AG08396 (cell line): ENCODE measurements at regions not wholly inside any gene's neighbourhood (a gene's known extent, or its start where the extent isn't known, plus 50 kb on each side); places are given as distances from the start of the nearest gene placed in this dataset.
"Not testable (repeated sequence)": the region's sequence is repeated elsewhere in the genome, so short reads cannot be mapped to it uniquely, and the experiment has no call there.

Source experiments
- DNase-seq: peaks from one replicate; pipeline ENCODE4 v3.0.0; 2012; ENCODE audit warnings: low spot score, mixed read lengths

DNA sequence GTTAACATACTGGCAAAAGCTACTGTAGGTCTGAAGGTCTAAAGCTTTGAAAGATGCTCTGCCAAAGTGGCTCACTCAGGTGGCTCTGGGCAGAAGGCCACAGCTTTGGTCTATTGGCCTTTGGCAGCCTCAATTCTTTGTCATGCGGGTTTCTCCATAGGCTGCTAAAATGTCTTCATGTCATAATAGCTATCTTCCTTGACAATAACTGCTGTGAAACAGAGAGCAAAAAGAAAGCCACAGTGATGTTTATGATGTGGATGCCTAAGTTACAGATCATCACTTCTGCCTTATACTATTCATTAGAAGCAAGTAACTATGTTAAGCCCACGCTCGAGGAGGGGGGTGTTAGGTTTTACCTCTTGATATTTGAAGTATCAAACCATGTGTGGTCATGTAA, 906.1 kb upstream of the CDH9 start:
- DNase-seq: no peak

DNA sequence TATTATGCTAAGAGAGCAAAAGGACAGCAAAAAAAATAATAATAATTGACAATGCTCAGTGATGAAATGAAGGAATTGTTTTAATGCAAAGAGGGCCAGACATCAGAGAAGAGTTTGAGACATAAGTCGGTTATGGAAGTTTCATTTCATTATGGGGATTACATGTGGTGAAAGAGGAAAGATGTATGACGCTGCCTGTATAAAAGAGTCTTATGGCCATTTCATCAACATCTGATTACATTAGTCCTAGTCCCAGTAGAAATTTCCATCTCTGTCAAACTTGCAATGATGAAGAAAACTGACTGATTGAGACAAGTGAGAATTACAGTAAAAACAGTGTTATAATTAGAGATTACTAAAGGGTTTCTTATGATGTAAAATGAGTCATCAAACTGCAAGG, 900.6 kb upstream of the CDH9 start:
- DNase-seq: no peak

DNA sequence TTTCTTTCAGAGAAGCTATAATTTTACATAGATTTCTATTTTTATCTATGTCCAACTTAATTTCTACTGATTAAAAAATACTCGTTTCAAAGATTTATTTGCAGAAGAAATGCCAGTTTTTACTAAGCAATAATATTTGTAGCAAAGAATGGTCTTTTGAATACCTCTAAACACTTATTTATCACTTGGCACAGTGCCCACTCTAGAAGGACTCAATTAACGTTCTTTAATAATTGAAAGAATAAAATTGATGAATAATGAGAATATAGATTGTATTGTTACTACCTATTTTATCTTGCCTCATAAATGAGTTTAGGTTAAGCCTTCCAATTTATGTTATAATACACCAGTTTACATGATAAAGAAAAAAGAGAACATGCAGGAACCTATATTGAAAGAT, 889.7 kb upstream of the CDH9 start:
- DNase-seq: no peak

GRCh38 chr5:27911216-27911615, 872.8 kb upstream of the CDH9 start:
- no peak for DNase-seq

DNA sequence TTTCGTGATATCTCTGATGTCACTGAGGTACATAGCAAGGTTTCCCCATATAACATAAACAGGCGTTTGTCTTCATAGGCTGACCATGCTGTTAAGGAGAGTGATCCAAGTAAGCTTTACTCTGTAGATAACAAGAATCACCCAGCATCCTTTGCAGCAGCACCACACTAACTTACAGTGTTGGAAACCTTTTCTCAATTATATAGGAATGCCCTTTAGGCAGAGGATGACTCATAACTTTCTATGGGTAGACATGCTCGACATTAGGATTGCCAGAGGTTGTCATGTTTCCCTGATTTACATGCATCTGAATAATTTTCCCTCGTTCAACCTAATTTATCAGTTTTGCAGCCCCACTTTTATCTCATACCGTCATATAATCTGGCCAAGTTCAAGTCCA, 870.0 kb upstream of the CDH9 start:
- DNase-seq: no peak

DNA sequence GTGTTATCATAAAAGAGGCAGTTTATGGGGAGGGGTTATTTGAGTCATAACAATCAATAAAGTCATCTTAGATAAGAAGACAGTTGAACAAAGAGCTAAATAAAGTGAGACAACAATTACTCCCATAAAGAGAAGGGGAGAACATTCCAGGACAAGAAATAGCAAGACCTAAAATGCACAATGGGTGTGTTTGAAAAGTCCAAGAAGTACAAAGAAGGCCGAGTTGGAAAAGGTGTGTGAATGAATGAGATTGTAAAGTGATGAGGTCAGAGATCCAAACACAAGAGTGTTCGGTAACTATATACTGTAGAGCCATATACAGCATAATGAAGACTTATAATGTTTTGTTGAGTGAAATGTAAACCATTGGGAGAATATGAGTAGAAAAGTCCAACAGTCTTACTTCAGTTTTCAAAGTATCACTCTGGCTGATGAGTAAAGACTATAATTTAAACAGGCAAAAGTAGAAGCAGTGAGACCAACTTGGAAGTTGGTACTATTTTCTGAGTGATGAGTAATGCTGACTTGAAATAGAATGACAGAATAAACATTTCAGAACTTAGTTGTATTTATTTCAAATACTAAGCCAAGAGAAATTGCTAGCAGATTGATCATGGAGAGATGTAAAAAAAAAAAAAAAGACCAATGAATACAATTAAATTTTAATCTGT, 868.7 kb upstream of the CDH9 start:
- DNase-seq: no peak

DNA sequence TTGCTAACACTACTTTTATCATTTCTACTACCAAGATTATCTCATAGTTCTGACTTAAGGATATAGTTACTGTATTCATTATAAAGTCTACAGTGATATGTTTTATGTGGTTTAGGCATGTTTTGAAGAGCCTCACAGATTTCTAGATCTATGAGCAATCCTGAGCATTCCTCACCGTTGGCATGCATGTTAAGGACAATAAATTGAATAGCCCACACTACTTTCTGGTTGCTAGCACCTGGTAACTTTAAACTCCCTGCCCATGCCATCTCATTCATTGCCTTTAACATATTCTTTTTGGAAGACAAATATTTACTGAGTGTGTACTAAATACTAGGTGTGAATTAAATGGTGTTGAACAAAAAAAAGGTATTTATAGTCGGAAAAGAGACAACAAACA, 868.1 kb upstream of the CDH9 start:
- DNase-seq: no peak

DNA sequence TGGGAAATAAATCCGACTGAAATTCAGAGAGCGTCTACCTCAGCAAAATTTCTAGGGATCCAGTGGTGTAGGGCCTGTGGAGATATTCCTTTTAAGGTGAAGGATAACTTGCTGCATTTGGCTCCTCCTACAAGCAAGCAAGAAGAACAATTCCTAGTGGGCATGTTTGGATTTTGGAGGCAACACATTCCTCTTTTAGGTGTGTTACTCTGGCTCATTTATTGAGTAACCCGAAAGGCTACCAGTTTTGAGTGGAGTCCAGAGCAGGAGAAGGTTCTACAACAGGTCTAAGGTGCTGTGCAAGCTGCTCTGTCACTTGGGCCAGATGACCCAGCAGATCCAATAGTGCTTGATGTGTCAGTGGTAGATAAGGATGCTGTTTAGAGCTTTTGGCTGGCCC, 862.4 kb upstream of the CDH9 start:
- DNase-seq: no peak

- no peak for DNase-seq
Measured at GRCh38 chr5:27876071-27876470, 837.7 kb upstream of the CDH9 start.

GRCh38 chr5:27875148-27875547, 836.8 kb upstream of the CDH9 start:
- no peak for DNase-seq

DNA sequence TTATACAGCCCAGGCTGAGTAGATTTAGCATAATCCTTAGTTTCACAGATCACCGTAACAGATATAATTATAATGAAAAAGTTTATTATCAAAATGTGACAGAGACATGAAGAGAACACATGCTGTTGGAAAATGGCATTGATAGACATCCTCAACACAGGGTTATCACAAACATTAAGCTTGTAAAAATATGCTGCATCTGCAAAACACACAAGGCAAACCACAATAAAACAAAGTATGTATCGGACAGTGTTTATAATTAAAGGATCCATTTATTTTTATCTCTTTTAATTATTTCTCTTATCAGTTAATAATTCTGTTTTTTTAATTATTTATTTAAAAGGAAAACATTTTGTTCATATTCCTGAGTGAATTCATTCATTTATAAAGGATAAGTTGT, 829.9 kb upstream of the CDH9 start:
- no peak for DNase-seq

DNA sequence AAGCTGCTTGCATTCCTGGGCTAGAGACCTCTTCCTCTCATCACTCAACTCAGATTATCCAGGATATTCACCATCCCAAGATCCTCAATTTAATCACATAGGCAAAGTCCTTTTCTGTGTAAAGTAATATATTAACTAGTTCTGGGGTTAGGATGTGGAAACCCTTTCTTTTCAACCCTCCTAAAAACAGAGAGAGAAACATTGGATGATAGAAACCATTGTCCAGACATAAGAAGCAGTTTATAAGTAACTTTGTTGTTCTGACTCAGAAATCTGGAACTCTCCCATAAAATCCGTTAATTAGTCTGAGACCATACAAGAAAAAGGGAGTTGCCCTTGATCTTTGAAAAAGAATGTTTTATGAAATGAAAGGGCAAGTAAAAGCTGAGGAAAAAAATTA, 817.1 kb upstream of the CDH9 start:
- no peak for DNase-seq

DNA sequence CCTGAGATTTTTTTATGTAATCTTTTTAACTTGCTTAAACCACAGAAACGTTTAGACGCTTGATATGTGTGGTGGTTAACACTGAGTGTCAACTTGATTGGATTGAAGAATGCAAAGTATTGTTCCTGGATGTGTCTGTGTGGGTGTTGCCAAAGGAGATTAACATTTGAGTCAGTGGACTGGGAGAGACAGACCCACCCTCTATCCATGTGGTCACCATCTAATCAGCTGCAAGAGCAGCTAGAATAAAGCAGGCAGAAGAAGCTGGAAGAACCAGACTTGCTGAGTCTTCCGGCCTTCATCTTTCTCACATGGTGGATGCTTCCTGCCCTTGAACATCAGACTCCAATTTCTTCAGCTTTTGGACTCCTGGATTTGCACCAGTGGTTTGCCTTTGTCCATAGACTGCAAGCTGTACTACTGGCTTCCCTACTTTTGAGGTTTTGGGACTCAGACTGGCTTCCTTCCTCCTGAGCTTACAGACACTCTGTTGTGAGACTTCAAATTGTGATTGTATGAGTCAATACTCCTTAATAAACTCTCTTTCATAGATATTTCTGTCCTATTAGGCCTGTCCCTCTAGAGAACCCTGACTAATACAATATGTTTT, 816.0 kb upstream of the CDH9 start:
- DNase-seq: no peak

GRCh38 chr5:27845248-27845647, 806.9 kb upstream of the CDH9 start:
- DNase-seq: no peak

DNA sequence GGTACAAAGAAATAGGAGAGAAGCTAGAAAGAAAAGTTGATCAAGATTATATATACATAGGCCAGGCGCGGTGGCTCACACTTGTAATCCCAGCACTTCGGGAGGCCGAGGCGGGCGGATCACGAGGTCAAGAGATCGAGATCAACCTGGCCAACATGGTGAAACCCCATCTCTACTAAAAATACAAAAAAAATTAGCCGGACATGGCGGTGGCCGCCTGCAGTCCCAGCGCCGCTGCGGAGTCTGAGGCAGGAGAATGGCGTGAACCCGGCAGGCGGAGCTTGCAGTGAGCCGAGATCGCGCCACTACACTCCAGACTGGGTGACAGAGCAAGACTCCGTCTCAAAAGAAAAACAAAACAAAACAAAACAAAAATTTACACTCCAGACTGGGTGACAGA, 798.3 kb upstream of the CDH9 start:
- DNase-seq: not testable (repeated sequence)

DNA sequence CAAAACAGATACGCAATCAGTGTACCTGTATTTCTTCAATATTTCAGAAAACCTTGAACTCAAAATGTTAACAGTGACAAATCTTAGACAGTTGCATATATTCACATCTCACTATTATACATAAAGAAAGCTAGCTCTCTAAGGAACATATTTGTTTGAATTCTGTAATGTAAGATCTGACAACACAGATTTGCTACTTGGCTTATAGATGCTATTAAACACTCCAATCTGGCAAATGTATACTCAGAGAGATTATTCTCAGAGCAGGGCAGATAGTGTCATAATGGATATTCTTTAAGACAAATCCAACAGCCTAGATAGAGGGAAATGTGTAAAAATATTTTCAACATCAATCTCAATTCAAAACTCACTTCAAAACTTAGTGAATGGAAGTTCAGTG, 794.5 kb upstream of the CDH9 start:
- no peak for DNase-seq

GRCh38 chr5:27830546-27830945, 792.2 kb upstream of the CDH9 start:
- DNase-seq: no peak

DNA sequence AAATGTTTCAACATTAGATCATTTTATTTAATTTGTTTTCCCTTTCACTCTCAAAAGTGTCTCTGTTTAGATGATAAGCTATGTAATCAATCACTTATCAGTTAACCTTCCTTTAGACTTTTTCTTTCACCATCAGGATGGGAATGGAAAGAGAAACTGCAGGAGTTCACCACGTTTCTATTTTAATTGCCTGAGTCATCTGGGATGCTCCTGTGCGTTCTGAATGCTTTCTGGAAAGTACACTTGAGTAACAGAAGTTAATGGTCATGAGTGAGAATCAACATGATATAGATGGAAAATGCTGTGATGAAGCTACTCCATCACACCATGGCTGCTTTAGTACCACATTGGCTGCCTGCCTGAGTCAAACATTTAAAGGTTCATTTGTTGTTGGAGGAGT, 783.3 kb upstream of the CDH9 start:
- DNase-seq: no peak

GRCh38 chr5:27818888-27819287, 780.5 kb upstream of the CDH9 start:
- no peak for DNase-seq

DNA sequence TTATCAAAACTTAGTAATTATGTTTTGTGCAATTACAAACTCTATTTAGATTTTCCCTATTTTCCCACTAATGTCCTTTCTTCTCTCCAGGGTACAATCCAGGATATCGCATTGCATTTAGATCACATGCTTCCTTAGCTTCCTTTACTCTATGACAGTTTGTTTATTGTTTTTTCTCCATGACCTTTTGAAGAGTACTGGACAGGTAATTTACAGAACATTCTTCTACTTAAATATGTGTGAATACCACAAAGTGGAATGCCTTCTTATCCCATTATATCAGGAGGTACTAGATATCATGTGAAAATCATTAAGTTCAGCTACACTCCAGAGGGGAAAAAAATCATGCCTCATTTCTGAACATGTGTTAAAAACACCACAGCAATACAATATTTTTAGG, 776.6 kb upstream of the CDH9 start:
- DNase-seq: no peak

GRCh38 chr5:27814286-27814685, 775.9 kb upstream of the CDH9 start:
- DNase-seq: no peak

- DNase-seq: no peak
Measured at GRCh38 chr5:27810458-27810857, 772.1 kb upstream of the CDH9 start.

DNA sequence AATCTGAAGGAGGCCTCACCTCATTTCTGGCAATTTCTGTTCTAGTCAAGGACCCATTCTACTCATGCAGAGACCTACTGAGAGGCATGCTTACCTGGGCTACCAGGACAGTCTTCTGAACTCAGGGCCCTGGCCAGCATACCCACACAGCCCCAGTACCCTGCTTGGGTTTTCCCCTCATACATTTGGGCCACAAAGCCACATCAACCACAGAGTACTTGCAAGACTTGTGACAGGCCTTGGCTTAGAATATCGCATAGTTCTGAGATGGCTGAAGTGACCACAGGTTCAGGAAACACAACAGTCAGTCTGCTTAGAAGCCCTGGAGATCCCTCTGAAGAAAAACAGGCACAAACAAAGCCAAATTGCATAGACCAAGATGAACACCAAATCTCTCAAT, 758.8 kb upstream of the CDH9 start:
- no peak for DNase-seq

- no peak for DNase-seq
Measured at GRCh38 chr5:27788184-27788583, 749.8 kb upstream of the CDH9 start.
